ENCODE measurements at regions not wholly inside any gene's neighbourhood (a gene's known extent, or its start where the extent isn't known, plus 50 kb on each side); places are given as distances from the start of the nearest gene placed in this dataset.

DNA sequence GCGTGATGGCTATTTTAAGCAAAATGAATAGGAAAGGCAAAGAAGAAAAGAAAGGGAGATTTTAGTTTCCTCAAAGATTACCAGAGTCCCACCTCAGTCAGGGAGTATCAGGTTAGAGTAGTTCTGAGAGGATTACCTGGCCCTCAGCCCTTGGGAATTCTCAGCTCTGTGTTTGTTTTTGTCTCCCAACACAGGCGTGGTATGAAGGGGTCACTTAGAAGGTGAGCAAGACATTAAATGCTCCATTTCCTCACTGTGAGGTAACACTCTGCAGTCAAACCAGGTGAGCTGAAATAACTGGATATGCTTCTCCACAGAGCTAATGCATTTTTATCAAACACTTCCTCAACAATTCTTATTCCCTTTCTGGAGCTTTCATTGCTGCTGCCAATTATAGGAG is 232.2 kb downstream of the IKZF2 start:
- no peak for DNase-seq (ENCODE audit: low read depth, low spot score)
- H3K27ac ChIP-seq (ENCODE audit: control insufficient read depth, insufficient read depth), result no peak overlapping the region
- POLR2A ChIA-PET, result no interaction called here

More for the DNA sequence above, 232.2 kb downstream of the IKZF2 start:
- intact Hi-C loops (cut with micrococcal nuclease; ENCODE audit: unreplicated experiment) (no loop called here), in situ Hi-C loops (cut with MboI) (no loop called here)
- 92% methylated on average over 2 of the region's 2 CpGs for WGBS (ENCODE audit: insufficient coverage, insufficient replicate concordance, low lambda C conversion rate, missing lambda C conversion rate)
- no peaks in the 10 kb centered on the region for H3K27me3 ChIP-seq (replicated peaks in 1 of 2; ENCODE audit: control insufficient read depth in 2 of 2, insufficient read depth in 2 of 2, low read length in 1 of 2)
- RAD21 ChIA-PET (ENCODE audit: unreplicated experiment), result interaction anchor here (1.5 kb wide), 1 partner anchor 146 kb away, joined by 3 read pairs; no protein-coding TSS in a partner anchor
- no peaks in the 10 kb centered on the region for H3K79me2 ChIP-seq (ENCODE audit: control insufficient read depth, insufficient read depth, low read length)
- H3K36me3 ChIP-seq (ENCODE audit: control insufficient read depth in 2 of 2, insufficient read depth in 2 of 2, low read length in 1 of 2), result no peaks in the 10 kb centered on the region
- H3K4me3 ChIP-seq, result no peak overlapping the region
- CTCF ChIA-PET, result no interaction called here
- peaks cover 15% of the 10 kb centered on the region; the same call in 1 of the 2 replicates for H3K4me1 ChIP-seq (ENCODE audit: control insufficient read depth, insufficient read depth, low read length)
- ATAC-seq (no peak), FAIRE-seq (no peak)
- no peaks in the 10 kb centered on the region for H3K9me3 ChIP-seq (replicated peaks; ENCODE audit: control insufficient read depth, insufficient read depth, low read length)
- SMC1A ChIA-PET (ENCODE audit: uncharacterized antibody, unreplicated experiment), result interaction anchor here (0.7 to 0.8 kb wide), 2 partner anchors 16 to 227 kb away, joined by 3 to 4 read pairs; no protein-coding TSS in a partner anchor
- no TSS peak for BruUV-seq (replicated peaks)
- H2AFZ ChIP-seq (ENCODE audit: control insufficient read depth, low read depth, low read length), result no peak overlapping the region
- H3K4me2 ChIP-seq (ENCODE audit: control insufficient read depth, insufficient read depth), result no peak overlapping the region
- H4K20me1 ChIP-seq (ENCODE audit: control insufficient read depth, insufficient read depth), result no peaks in the 10 kb centered on the region
- H3K9ac ChIP-seq (ENCODE audit: control insufficient read depth, insufficient read depth, low read length), result no peak overlapping the region
- TF ChIP-seq, protein P1, sequence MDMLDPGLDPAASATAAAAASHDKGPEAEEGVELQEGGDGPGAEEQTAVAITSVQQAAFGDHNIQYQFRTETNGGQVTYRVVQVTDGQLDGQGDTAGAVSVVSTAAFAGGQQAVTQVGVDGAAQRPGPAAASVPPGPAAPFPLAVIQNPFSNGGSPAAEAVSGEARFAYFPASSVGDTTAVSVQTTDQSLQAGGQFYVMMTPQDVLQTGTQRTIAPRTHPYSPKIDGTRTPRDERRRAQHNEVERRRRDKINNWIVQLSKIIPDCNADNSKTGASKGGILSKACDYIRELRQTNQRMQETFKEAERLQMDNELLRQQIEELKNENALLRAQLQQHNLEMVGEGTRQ (IDR thresholded peaks at IDR 0.05; ENCODE audit: borderline replicate concordance, low read depth, low read length), result no peak
- TF ChIP-seq, protein P2, sequence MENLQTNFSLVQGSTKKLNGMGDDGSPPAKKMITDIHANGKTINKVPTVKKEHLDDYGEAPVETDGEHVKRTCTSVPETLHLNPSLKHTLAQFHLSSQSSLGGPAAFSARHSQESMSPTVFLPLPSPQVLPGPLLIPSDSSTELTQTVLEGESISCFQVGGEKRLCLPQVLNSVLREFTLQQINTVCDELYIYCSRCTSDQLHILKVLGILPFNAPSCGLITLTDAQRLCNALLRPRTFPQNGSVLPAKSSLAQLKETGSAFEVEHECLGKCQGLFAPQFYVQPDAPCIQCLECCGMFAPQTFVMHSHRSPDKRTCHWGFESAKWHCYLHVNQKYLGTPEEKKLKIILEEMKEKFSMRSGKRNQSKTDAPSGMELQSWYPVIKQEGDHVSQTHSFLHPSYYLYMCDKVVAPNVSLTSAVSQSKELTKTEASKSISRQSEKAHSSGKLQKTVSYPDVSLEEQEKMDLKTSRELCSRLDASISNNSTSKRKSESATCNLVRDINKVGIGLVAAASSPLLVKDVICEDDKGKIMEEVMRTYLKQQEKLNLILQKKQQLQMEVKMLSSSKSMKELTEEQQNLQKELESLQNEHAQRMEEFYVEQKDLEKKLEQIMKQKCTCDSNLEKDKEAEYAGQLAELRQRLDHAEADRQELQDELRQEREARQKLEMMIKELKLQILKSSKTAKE (IDR thresholded peaks at IDR 0.05; ENCODE audit: low read depth, poor library complexity, severe bottlenecking), result no peak
- TF ChIP-seq IRF4 (IDR thresholded peaks at IDR 0.05; ENCODE audit: low read depth, low read length), result no peak
- TF ChIP-seq CBX5 (IDR thresholded peaks at IDR 0.05; ENCODE audit: low read depth), result no peak

All from GM12878 (cell line).